HCT116 (cell line): ENCODE measurements at regions not wholly inside any gene's neighbourhood (a gene's known extent, or its start where the extent isn't known, plus 50 kb on each side); places are given as distances from the start of the nearest gene placed in this dataset.

Experiments used
- ATAC-seq: fragments of 200-7000 bp; cut with Tn5 transposase; 2 replicates; pipeline ENCODE4 v1.9.1; 2020; ENCODE audit warnings: mild to moderate bottlenecking, moderate library complexity
- BruUV-seq: library from RNA; stranded (reverse); fragments of 400-500 nt; replicated peaks from 2 replicates; lab custom pipeline; 2021; lab: Mats Ljungman, UMichigan
- CTCF ChIA-PET: fragments of 300-600 bp; sonication (Branson Sonifier 250); formaldehyde crosslinking; loops from one replicate; lab custom pipeline; 2021; ENCODE audit warnings: antibody characterized with exemption; lab: Charles Lee
- POLR2A ChIA-PET: fragments of 300-600, 350-600 bp; sonication (Branson Sonifier 250); formaldehyde crosslinking; loops from one replicate; lab custom pipeline; 2021; ENCODE audit warnings: antibody characterized with exemption; lab: Charles Lee
- RAD21 ChIA-PET, 2 experiments: fragments of 300-600 bp; sonication (Branson Sonifier 250); formaldehyde crosslinking; loops; one replicate each; lab custom pipeline; 2023; ENCODE audit warnings: low total read pairs in 2 of 2; ENCODE audit not compliant: uncharacterized antibody in 2 of 2, unreplicated experiment in 2 of 2, low non-redundant PET in 1 of 2; lab: Charles Lee
- DNase-seq: peaks from one replicate; pipeline ENCODE4 v3.0.0-alpha.2; 2010; ENCODE audit warnings: low read depth, low spot score
- H2AFZ ChIP-seq: fragments of 200-600 bp; shearing (Covaris generic), sonication (generic); 2 replicates; pipeline ENCODE4 v1.6.1; 2017; ENCODE audit warnings: low read depth, mixed run types, mixed read lengths, antibody characterized with exemption, low read length; ENCODE audit not compliant: poor library complexity, severe bottlenecking
- H3K27ac ChIP-seq: 2 replicates; pipeline ENCODE4 v1.5.1; 2012; ENCODE audit warnings: low read depth, low read length
- H3K27me3 ChIP-seq: fragments of 200-600 bp; sonication (generic); 2 replicates; pipeline ENCODE4 v1.6.1; 2016; ENCODE audit warnings: mixed run types, low read length, mixed read lengths; ENCODE audit not compliant: insufficient read depth
- H3K36me3 ChIP-seq, 2 experiments: fragments of 200-500 bp in 1 of 2; fragments of 200-600 bp in 1 of 2; sonication (Bioruptor generic) in 1 of 2; sonication (generic) in 1 of 2; 2 replicates each; pipeline versions ENCODE4 v1.5.1 to v1.6.1; 2014 to 2016; ENCODE audit warnings: low read length in 2 of 2, inconsistent platforms in 1 of 2, mixed read lengths in 1 of 2, mixed run types in 1 of 2; ENCODE audit not compliant: insufficient read depth in 2 of 2, control insufficient read depth in 1 of 2
- H3K4me1 ChIP-seq, 2 experiments: fragments of 200-600 bp in 1 of 2; sonication (generic) in 1 of 2; 2 replicates each; pipeline versions ENCODE4 v1.5.1 to v1.6.1; 2012 to 2017; ENCODE audit warnings: low read length in 2 of 2, inconsistent platforms in 1 of 2, mild to moderate bottlenecking in 1 of 2, mixed read lengths in 1 of 2, mixed run types in 1 of 2, moderate library complexity in 1 of 2; ENCODE audit not compliant: insufficient read depth in 2 of 2, control insufficient read depth in 1 of 2
- H3K4me2 ChIP-seq: fragments of 200-600 bp; sonication (generic); 2 replicates; pipeline ENCODE4 v1.6.1; 2017; ENCODE audit warnings: mixed run types, low read length, mixed read lengths
- H3K4me3 ChIP-seq, 2 experiments: fragments of 200-600 bp in 1 of 2; sonication (generic) in 1 of 2; replicated peaks in 1 of 2; 2 replicates each; pipeline ENCODE4 v1.5.1; 2011 to 2016; ENCODE audit warnings: low read length in 2 of 2, control low read depth in 1 of 2, low read depth in 1 of 2, mild to moderate bottlenecking in 1 of 2, mixed read lengths in 1 of 2, mixed run types in 1 of 2
- H3K79me2 ChIP-seq: fragments of 200-600 bp; sonication (generic); 2 replicates; pipeline ENCODE4 v1.6.1; 2017; ENCODE audit warnings: mild to moderate bottlenecking, mixed run types, low read length, moderate library complexity, mixed read lengths; ENCODE audit not compliant: insufficient read depth
- H3K9ac ChIP-seq: fragments of 200-600 bp; sonication (generic); 2 replicates; pipeline ENCODE4 v1.6.1; 2016; ENCODE audit warnings: low read length, mixed read lengths
- H3K9me2 ChIP-seq: fragments of 200-600 bp; sonication (generic), shearing (Covaris generic); 2 replicates; pipeline ENCODE4 v1.6.1; 2017; ENCODE audit warnings: mixed run types, mild to moderate bottlenecking, moderate library complexity; ENCODE audit not compliant: insufficient read depth
- H3K9me3 ChIP-seq, 2 experiments: fragments of 200-500 bp in 1 of 2; fragments of 200-600 bp in 1 of 2; sonication (Bioruptor generic) in 1 of 2; sonication (generic) in 1 of 2; 2 replicates each; pipeline ENCODE4 v1.6.1; 2014 to 2017; ENCODE audit warnings: low read length in 2 of 2, mixed read lengths in 2 of 2, inconsistent platforms in 1 of 2, low read depth in 1 of 2, mild to moderate bottlenecking in 1 of 2, mixed run types in 1 of 2, moderate library complexity in 1 of 2; ENCODE audit not compliant: control insufficient read depth in 1 of 2, insufficient read depth in 1 of 2
- H4K20me1 ChIP-seq: fragments of 200-600 bp; sonication (generic), shearing (Covaris generic); 2 replicates; pipeline ENCODE4 v1.6.1; 2017; ENCODE audit warnings: mixed run types, mild to moderate bottlenecking, moderate library complexity; ENCODE audit not compliant: insufficient read depth
- EGR1 ChIP-seq: IDR thresholded peaks from 2 replicates; pipeline ENCODE4 v1.6.1; 2012; ENCODE audit warnings: low read depth
- EZH2phosphoT487 ChIP-seq: fragments of 200-600 bp; IDR thresholded peaks from 2 replicates; pipeline ENCODE4 v1.6.1; 2018; ENCODE audit warnings: antibody characterized with exemption, borderline replicate concordance
- FOSL1 ChIP-seq: IDR thresholded peaks from 2 replicates; pipeline ENCODE4 v1.6.1; 2012; ENCODE audit warnings: low read depth
- JUND ChIP-seq: IDR thresholded peaks from 2 replicates; pipeline ENCODE4 v1.6.1; 2012
- POLR2A ChIP-seq: IDR thresholded peaks from 2 replicates; pipeline ENCODE4 v1.7.0; 2011; ENCODE audit warnings: borderline replicate concordance; ENCODE audit not compliant: insufficient read depth, insufficient read length; ENCODE audit errors: extremely low read depth
- SRF ChIP-seq: IDR thresholded peaks from 2 replicates; pipeline ENCODE4 v1.6.1; 2012; ENCODE audit warnings: low read depth
- TCF7L2 ChIP-seq: IDR thresholded peaks from 2 replicates; pipeline ENCODE4 v1.7.0; 2011; ENCODE audit warnings: borderline replicate concordance, inconsistent platforms; ENCODE audit not compliant: insufficient read depth, insufficient read length; ENCODE audit errors: extremely low read depth
- ZBTB33 ChIP-seq: IDR thresholded peaks from 2 replicates; pipeline ENCODE4 v1.6.1; 2011; ENCODE audit warnings: mild to moderate bottlenecking, low read length, moderate library complexity; ENCODE audit not compliant: insufficient replicate concordance; ENCODE audit errors: extremely low read depth
- intact Hi-C: fragments of 100-400 bp; cut with micrococcal nuclease; formaldehyde crosslinking; loops from 2 replicates; pipeline ENCODE4 v1.10.0; 2022
- TF ChIP-seq, protein P1 (sequence below): IDR thresholded peaks from 2 replicates; pipeline ENCODE4 v1.6.1; 2012; ENCODE audit warnings: low read depth

- intact Hi-C loops, result loop anchor here (5.0 kb wide), 1 partner anchor 512 kb away; no protein-coding TSS in a partner anchor
- Histone ChIP-seq H3K9me3 (no peaks in the 10 kb centered on the region), H3K27me3 (no peaks in the 10 kb centered on the region), H4K20me1 (no peaks in the 10 kb centered on the region), H2AFZ (peak overlapping the region; percentile 24), H3K4me2 (peak overlapping the region; percentile 38), H3K79me2 (no peaks in the 10 kb centered on the region), H3K9me2 (no peaks in the 10 kb centered on the region), H3K36me3 (no peaks in the 10 kb centered on the region; a peak in 1 of 4 replicates), H3K4me1 (peaks cover 4 to 16% of the 10 kb centered on the region in 2 experiments; a peak in 3 of 4 replicates), H3K27ac (peak overlapping the region; percentile 37; the same call in 1 of the 2 replicates), H3K4me3 (no peak overlapping the region), H3K9ac (no peak overlapping the region)
- TF ChIP-seq POLR2A, result no peak
- peak; percentile 43; the same call in 1 of the 2 replicates for TF ChIP-seq JUND
- peak; percentile 58; the same call in 1 of the 2 replicates for TF ChIP-seq FOSL1
- POLR2A ChIA-PET, result no interaction called here
- RAD21 ChIA-PET, result no interaction called here
- no peak for DNase-seq
- BruUV-seq, result no TSS peak
- CTCF ChIA-PET, result interaction anchor here (0.6 to 2.1 kb wide), 2 partner anchors 25 to 35 kb away, joined by 3 to 8 read pairs; no protein-coding TSS in a partner anchor
- 0 out of 2 replicates have a peak, but pooled peaks have one; percentile 46 for ATAC-seq
Observed at GRCh38 chr15:37789881-37790280, 144.6 kb upstream of the TMCO5A start.

DNA sequence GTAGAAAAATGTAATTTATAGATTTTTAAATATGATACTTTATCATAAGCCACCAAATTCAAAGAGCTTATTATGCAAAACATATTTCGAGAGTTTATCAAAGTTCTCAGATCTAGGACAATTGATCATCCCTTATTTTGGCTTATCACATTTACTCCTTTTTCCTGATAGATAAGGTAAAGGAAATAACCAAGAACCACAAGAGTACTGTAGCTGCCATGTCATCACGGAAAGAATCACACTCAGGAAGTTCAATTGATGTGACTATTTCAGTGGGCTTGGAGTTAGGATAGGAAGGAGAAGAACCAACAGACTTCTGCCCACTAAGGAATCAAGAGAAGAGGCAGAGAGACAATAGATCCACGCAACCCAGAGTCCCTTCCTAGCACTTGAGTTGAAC, 142.7 kb upstream of the TMCO5A start:
- ATAC-seq, result no peak
- Histone ChIP-seq H3K27ac (no peak overlapping the region), H3K36me3 (no peaks in the 10 kb centered on the region; a peak in 1 of 4 replicates)
- no TSS peak for BruUV-seq
- TF ChIP-seq ZBTB33 (no peak), TCF7L2 (no peak), EZH2phosphoT487 (no peak), EGR1 (no peak), SRF (no peak)
- TF ChIP-seq, protein P1, sequence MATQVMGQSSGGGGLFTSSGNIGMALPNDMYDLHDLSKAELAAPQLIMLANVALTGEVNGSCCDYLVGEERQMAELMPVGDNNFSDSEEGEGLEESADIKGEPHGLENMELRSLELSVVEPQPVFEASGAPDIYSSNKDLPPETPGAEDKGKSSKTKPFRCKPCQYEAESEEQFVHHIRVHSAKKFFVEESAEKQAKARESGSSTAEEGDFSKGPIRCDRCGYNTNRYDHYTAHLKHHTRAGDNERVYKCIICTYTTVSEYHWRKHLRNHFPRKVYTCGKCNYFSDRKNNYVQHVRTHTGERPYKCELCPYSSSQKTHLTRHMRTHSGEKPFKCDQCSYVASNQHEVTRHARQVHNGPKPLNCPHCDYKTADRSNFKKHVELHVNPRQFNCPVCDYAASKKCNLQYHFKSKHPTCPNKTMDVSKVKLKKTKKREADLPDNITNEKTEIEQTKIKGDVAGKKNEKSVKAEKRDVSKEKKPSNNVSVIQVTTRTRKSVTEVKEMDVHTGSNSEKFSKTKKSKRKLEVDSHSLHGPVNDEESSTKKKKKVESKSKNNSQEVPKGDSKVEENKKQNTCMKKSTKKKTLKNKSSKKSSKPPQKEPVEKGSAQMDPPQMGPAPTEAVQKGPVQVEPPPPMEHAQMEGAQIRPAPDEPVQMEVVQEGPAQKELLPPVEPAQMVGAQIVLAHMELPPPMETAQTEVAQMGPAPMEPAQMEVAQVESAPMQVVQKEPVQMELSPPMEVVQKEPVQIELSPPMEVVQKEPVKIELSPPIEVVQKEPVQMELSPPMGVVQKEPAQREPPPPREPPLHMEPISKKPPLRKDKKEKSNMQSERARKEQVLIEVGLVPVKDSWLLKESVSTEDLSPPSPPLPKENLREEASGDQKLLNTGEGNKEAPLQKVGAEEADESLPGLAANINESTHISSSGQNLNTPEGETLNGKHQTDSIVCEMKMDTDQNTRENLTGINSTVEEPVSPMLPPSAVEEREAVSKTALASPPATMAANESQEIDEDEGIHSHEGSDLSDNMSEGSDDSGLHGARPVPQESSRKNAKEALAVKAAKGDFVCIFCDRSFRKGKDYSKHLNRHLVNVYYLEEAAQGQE, result no peak
- TF ChIP-seq, all 23 proteins: peak for 0
- no peak overlapping the region for H2AFZ ChIP-seq
- no peaks in the 10 kb centered on the region for H3K9me3 ChIP-seq
- intact Hi-C loops, result no loop called here
- no peaks in the 10 kb centered on the region for H3K9me2 ChIP-seq
- ChIA-PET POLR2A (no interaction called here), CTCF (no interaction called here), RAD21 (no interaction called here)
- DNase-seq, result no peak
- H3K4me2 ChIP-seq, result no peak overlapping the region
- no peaks in the 10 kb centered on the region for H3K79me2 ChIP-seq
- H4K20me1 ChIP-seq, result no peaks in the 10 kb centered on the region
- no peak overlapping the region for H3K9ac ChIP-seq
- no peaks in the 10 kb centered on the region for H3K27me3 ChIP-seq
- peaks cover 4 to 16% of the 10 kb centered on the region in 2 experiments; a peak in 3 of 4 replicates for H3K4me1 ChIP-seq
- H3K4me3 ChIP-seq, result no peak overlapping the region
